ENCODE measurements at regions not wholly inside any gene's neighbourhood (a gene's known extent, or its start where the extent isn't known, plus 50 kb on each side); places are given as distances from the start of the nearest gene placed in this dataset.

DNA sequence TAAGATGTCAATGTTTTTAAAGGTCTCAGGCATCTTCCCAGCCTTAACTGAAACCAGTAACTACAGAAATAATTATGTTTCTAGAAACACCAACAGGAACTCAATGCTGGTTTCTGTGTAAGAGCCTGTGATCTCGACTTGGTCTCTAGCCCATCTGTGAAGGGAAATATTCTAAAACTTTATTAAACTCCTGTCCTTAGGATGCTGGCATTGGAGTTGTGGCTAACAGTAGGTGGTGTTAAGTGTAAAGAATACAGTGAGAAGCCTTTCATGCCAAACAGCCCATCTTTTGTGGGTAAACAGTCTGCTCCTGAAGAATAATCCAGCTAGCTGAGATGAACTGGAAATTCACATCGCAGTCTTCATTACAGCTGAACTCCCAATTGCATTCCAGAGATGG lies 133.2 kb downstream of the ADAMTS15 start:
- intact Hi-C loops (cut with DNase I): loop anchor here in 1 of 10 donors (2.0 kb wide), 1 partner anchor 59 kb away; no protein-coding TSS in a partner anchor

DNA sequence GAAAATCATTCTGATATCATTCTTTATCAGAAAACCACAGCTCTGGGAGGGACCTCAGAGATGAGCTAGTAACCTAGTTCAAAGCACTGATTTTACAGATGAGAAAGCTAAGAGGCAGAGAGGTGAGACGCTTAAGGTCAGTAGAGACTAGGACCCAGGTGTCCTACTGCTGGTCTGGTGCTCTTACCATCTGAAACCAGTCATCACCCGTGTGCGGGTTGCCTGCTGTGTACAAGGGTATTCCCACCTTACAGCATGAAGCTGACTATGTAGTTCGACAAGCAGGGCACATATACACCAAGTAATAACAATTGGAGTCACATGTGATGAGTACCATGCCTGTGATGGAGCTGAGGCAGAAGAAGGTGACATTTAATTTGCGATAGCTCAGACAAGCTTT lies 133.7 kb downstream of the ADAMTS15 start:
- no peak for DNase-seq
- intact Hi-C loops (cut with DNase I): no loop called here
- Histone ChIP-seq H3K27me3 (no peaks in the 10 kb centered on the region), H3K9me3 (peaks cover 0 to 5% (median 0%) of the 10 kb centered on the region in 11 donors), H3K4me3 (no peak overlapping the region), H3K36me3 (no peaks in the 10 kb centered on the region), H3K4me1 (peaks cover 3 to 33% (median 20%) of the 10 kb centered on the region in 9 donors), H3K27ac (peak overlapping the region in 2 of 10 donors; percentile 49 to 65)
- no peak for ATAC-seq
- 93 to 95% methylated on average over 5 of the region's 5 CpGs for WGBS, 2 donors
- TF ChIP-seq, protein P1, sequence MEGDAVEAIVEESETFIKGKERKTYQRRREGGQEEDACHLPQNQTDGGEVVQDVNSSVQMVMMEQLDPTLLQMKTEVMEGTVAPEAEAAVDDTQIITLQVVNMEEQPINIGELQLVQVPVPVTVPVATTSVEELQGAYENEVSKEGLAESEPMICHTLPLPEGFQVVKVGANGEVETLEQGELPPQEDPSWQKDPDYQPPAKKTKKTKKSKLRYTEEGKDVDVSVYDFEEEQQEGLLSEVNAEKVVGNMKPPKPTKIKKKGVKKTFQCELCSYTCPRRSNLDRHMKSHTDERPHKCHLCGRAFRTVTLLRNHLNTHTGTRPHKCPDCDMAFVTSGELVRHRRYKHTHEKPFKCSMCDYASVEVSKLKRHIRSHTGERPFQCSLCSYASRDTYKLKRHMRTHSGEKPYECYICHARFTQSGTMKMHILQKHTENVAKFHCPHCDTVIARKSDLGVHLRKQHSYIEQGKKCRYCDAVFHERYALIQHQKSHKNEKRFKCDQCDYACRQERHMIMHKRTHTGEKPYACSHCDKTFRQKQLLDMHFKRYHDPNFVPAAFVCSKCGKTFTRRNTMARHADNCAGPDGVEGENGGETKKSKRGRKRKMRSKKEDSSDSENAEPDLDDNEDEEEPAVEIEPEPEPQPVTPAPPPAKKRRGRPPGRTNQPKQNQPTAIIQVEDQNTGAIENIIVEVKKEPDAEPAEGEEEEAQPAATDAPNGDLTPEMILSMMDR (IDR thresholded peaks at IDR 0.05): no peak

More for the DNA sequence above, 133.2 kb downstream of the ADAMTS15 start:
- Histone ChIP-seq H3K27ac (peak overlapping the region in 5 of 10 donors; percentile 12 to 65 (median 49)), H3K36me3 (no peaks in the 10 kb centered on the region), H3K4me1 (peaks cover 3 to 33% (median 20%) of the 10 kb centered on the region in 9 donors), H3K27me3 (no peaks in the 10 kb centered on the region), H3K4me3 (no peak overlapping the region), H3K9me3 (no peaks in the 10 kb centered on the region)
- DNase-seq (no peak), ATAC-seq (no peak)
- TF ChIP-seq, protein P1 (IDR thresholded peaks at IDR 0.05): no peak
- WGBS, 2 donors: 65 to 75% methylated on average over 2 of the region's 2 CpGs

DNA sequence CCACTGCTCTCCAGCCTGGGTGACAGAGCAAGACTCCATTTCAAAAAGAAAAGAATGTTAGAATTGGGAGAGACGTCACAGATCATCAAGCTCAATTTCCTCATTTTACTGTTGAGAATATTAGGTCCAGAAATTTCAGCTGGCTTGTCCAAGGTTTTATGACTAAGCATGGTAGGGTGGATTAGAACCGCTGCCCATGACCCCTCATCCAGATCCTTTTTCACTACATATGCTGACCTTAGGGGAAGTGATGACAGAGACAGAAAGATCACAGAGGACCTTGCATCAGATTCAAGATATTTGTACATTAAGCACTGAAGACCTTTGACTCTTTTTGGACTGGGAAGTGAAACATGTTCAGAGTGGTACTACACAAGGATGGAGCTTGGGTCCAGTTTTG lies 134.5 kb downstream of the ADAMTS15 start:
- TF ChIP-seq, protein P1 (IDR thresholded peaks at IDR 0.05): no peak
- Histone ChIP-seq H3K4me1 (peaks cover 3 to 26% (median 19%) of the 10 kb centered on the region in 9 donors), H3K27ac (peak overlapping the region in 5 of 10 donors; percentile 10 to 43 (median 21)), H3K4me3 (no peak overlapping the region), H3K36me3 (no peaks in the 10 kb centered on the region), H3K9me3 (peaks cover 0 to 9% (median 0%) of the 10 kb centered on the region in 11 donors), H3K27me3 (no peaks in the 10 kb centered on the region)
- WGBS, 2 donors: 85 to 91% methylated on average over 2 of the region's 2 CpGs
- intact Hi-C loops (cut with DNase I): no loop called here
- DNase-seq (no peak), ATAC-seq (peak in 1 of 8 donors; percentile 30)

DNA sequence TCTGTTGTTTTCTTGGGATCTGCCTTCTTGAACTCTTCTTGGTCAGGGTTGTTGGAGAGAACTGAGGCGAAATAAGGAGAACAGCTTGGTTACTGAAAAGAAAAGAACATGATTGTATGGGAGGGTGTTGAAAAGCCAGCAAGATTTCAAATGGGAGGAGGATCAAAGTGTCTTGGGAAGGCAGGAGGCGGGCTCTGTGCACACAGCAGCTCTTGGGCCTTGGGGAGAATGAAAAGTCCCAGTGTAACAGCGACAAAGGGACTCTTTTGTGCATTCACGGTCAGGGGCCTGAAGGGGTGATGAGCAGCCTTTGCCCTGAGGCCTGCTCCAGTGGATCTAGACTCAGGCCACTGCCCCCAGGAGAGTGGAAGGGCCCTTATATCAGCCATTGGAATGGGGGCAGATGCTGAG lies 135.4 kb downstream of the ADAMTS15 start:
- Histone ChIP-seq H3K4me1 (peaks cover 3 to 23% (median 19%) of the 10 kb centered on the region in 9 donors), H3K4me3 (no peak overlapping the region), H3K9me3 (peaks cover 0 to 9% (median 0%) of the 10 kb centered on the region in 11 donors), H3K27ac (peak overlapping the region in 4 of 10 donors; percentile 10 to 43 (median 30)), H3K27me3 (no peaks in the 10 kb centered on the region), H3K36me3 (no peaks in the 10 kb centered on the region)
- TF ChIP-seq, protein P1 (IDR thresholded peaks at IDR 0.05): no peak
- ATAC-seq (peak in 3 of 8 donors; percentile 6 to 41 (median 35)), DNase-seq (no peak)
- 77 to 92% methylated on average over 4 of the region's 4 CpGs for WGBS, 2 donors
- intact Hi-C loops (cut with DNase I): no loop called here

Measured in heart right ventricle (tissue), 16 donors.